ENCODE measurements at regions not wholly inside any gene's neighbourhood (a gene's known extent, or its start where the extent isn't known, plus 50 kb on each side); places are given as distances from the start of the nearest gene placed in this dataset.

GRCh38 chr5:110329955-110330525, 396.4 kb downstream of the TMEM232 start:
- DNase-seq, result no peak

- DNase-seq, result no peak
Observed at GRCh38 chr5:110333384-110333783, 393.1 kb downstream of the TMEM232 start.

GRCh38 chr5:110335361-110336066, 391.0 kb downstream of the TMEM232 start:
- DNase-seq, result no peak

- DNase-seq, result no peak
Observed at GRCh38 chr5:110338341-110339083, 388.0 kb downstream of the TMEM232 start.

GRCh38 chr5:110339399-110339798, 387.1 kb downstream of the TMEM232 start:
- DNase-seq, result no peak

DNA sequence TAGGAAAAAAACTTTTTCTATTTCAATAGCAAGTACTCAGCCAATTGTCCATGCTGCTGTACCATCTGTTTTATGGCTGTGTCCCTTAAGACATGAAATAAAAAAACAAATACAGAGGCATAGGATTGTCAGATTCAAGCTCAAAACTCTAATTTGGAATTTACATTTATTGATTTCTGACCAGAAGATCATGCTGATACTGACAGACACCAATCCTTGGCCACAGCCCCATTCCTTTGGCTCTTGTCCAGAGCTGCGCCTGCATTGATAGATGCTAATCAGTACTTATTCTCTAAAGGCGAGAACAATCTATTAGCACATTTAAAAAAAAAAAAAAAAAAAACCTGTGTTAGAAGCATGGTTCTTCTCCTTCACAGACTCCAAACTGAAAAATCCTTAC, 384.6 kb downstream of the TMEM232 start:
- DNase-seq, result no peak

DNA sequence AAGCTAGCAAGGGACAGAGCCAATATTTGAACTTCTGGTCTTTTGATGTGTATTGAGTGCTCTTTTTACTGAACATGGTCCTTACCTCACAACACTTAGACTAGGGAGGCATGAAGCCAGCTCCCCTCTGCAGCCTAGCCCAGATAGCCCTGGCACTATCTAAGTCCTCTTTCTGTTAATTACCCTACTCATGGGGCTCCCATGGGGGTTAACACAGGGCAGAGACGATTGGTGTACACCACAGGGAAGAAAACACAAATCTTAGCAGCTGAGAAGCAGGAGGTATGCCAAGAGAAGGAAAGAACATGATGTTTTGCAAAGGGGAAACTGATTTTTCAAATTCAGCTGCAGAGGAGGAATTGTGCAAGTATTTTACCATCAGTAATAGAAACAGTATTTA, 383.8 kb downstream of the TMEM232 start:
- no peak for DNase-seq

GRCh38 chr5:110343616-110344015, 382.9 kb downstream of the TMEM232 start:
- DNase-seq, result no peak

DNA sequence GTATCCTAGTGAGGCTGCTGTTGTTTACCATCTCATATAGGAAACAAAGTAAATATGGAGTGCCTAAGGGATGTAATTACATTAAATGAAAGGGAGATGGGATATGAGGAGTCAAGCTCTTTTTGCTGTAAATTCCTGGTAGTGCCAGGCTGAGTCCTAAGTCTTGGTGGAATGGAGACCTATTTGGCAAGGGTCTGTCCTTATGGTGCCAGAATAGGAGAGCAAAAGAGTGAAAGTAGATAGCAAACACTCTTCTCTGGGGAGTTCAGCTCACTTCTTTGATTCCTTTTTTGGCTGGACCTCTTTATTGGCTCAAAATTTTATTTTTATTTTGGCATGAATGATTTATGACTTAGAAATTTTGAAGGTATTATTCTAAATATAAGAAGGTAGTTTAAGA, 380.8 kb downstream of the TMEM232 start:
- no peak for DNase-seq

GRCh38 chr5:110346893-110347358, 379.5 kb downstream of the TMEM232 start:
- DNase-seq, result no peak

DNA sequence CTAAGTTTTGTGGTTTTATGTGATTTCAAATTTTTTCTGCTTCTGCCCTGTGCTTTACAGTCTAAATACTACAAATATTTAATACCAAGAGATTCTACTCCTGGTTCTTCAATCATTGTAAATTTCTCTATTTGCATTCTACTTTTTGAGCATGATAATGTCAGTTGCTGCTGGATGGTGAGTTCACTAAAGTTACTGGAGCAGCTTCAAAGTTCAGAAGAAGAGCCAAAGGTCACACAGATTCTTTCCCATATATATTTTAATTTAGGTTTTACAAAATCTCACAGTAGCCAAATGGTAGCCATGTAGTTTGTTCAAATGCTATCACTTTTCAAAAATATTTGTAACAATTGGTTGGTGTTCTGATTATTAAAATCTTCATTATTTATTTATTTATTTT, 378.7 kb downstream of the TMEM232 start:
- no peak for DNase-seq

GRCh38 chr5:110351430-110351829, 375.0 kb downstream of the TMEM232 start:
- no peak for DNase-seq

DNA sequence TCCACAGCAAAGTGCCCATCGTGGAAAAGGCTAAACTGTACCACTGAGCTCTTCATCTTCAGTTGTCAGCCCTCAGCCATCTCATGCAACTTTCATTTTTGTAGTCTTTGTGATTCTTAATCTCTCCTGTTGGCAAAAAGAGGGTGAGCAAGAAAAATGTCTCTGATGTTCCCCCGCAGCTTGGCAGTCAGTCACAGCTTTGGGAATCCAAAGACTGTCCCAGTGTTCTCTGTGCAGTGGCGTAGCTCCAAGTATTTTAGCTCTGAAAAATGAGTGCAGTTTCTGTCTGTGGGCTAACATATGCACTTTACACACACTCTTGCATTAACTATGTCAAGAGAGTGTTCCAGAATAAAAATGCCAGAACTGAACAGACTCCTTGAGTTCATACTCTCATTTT, 372.2 kb downstream of the TMEM232 start:
- DNase-seq, result no peak

DNA sequence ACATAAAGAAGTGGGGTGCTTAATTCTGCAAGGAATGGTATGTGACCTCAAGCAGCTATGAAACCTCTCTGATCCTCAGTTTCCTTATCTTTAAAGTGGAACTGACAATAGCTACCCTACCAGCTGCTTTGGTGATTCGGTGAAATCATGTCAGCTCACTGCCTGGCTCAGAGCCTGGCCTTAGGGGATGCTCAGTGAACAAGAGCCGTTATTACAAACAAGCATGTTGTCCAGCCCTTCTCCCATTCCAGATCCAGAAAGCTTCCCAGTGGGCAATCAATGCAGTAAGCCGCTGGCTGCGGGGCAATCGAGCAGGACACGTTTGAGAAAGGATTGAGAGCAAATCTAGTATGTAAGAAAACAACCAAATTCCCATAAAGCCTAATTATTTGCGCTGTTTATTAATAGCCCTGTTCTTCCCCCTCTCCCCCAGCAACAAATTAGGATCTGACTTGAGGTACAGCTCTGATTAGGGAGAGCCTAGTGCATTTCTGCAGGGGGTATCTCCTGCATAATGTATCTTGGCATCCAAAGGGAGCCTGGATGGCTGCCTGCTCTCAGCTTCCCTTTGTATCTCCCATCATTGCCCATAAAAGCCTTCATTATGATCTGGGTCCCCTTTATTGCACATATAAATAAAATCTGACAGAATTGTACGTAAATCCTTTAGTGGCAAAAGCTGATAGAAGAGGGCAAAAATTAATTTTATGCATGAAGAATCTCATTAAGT, 371.4 kb downstream of the TMEM232 start:
- DNase-seq, result no peak

DNA sequence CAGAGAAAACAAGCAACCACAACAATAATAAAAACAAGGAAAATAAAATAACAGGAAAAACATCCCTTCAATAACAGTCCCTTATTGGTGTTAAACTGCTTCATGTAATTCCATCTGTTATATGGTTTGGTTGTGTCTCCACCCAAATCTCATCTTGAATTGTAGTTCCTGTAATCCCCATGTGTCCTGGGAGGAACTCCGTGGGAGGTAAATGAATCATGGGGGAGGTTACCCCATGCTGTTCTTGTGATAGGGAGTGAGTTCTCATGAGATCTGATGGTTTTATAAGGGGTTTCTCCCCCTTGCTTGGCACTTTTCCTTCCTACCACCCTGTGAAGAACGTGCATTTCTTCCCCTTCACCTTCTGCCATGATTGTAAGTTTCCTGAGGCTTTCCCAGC, 369.8 kb downstream of the TMEM232 start:
- DNase-seq, result no peak

DNA sequence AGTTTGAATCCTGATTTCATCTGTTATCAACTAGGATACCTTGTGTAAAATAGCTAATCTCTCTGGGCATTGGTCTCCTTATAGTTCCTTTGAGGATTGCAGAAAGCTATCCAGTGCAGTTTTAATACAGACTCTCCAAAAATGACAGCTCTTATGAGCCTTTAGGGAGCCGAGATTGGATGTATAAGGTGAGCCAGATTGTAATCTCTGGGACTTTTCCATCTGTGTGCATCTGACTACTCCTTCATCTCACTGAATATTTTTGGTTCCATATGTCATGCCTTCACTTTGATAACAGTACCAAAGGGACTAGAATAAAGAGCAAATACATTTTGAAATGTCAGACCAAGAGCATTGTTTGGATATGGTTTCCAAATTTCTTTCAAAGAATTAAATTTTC, 367.2 kb downstream of the TMEM232 start:
- no peak for DNase-seq

GRCh38 chr5:110361471-110361870, 365.0 kb downstream of the TMEM232 start:
- no peak for DNase-seq

GRCh38 chr5:110362261-110362660, 364.2 kb downstream of the TMEM232 start:
- no peak for DNase-seq

DNA sequence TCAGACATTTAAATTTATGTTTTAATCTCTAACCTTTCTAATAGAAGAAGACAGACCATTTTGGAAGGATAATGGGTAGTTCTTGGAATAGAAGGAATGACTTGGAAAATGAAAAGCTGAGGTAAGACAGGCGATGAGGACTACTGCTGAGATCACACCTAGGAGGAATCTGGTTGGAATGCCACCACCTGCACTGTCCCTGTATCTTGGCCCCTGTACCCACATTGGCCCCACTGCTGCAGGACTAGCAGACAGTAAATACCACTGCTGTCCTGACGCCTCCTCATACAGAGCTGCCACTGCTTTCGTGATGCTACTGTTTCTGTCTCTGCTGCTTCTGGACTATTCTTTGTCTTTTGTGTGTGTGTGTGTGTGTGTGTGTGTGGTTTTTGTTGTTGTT, 359.8 kb downstream of the TMEM232 start:
- DNase-seq, result no peak
